B cell (primary cell): ENCODE measurements at regions not wholly inside any gene's neighbourhood (a gene's known extent, or its start where the extent isn't known, plus 50 kb on each side); places are given as distances from the start of the nearest gene placed in this dataset.

Experiments used
- ATAC-seq: fragments of 200-7000 bp; cut with Tn5 transposase; one replicate; pipeline ENCODE4 v1.10.0; 2021; ENCODE audit warnings: low read depth, mild to moderate bottlenecking, moderate number of reproducible peaks, moderate library complexity
- CTCF ChIA-PET: fragments of 350-600 bp; sonication (Branson Sonifier 250); formaldehyde crosslinking; loops from one replicate; lab custom pipeline; 2021; ENCODE audit warnings: antibody characterized with exemption, inconsistent platforms; lab: Charles Lee
- POLR2A ChIA-PET: fragments of 350-600 bp; sonication (Branson Sonifier 250); formaldehyde crosslinking; loops from one replicate; lab custom pipeline; 2021; ENCODE audit warnings: antibody characterized with exemption; lab: Charles Lee
- DNase-seq: peaks from one replicate; pipeline ENCODE4 v3.0.0; 2013
- H2AFZ ChIP-seq: 2 replicates; pipeline ENCODE4 v1.6.1; 2012; ENCODE audit warnings: mild to moderate bottlenecking, low read depth, low read length; ENCODE audit not compliant: insufficient read depth, poor library complexity, severe bottlenecking
- H3K27ac ChIP-seq, 2 donors: 1 replicate in 1 of 2; 2 replicates in 1 of 2; pipeline ENCODE4 v1.5.1; 2012 to 2013; ENCODE audit warnings: low read length in 2 of 2, mild to moderate bottlenecking in 2 of 2, moderate library complexity in 1 of 2
- H3K27me3 ChIP-seq, 4 experiments: fragments of 200-600 bp in 1 of 4; sonication (generic) in 1 of 4; replicated peaks in 1 of 4; 1 replicate in 2 of 4; 2 replicates in 2 of 4; pipeline versions ENCODE4 v1.6.1 to v1.7.0; 2013 to 2016; ENCODE audit warnings: low read length in 3 of 4, mild to moderate bottlenecking in 2 of 4, mixed read lengths in 1 of 4, moderate library complexity in 1 of 4; ENCODE audit not compliant: insufficient read depth in 4 of 4, control insufficient read depth in 3 of 4; ENCODE audit errors: control extremely low read depth in 1 of 4
- H3K36me3 ChIP-seq, 2 experiments: replicated peaks in 1 of 2; 1 replicate in 1 of 2; 2 replicates in 1 of 2; pipeline versions ENCODE4 v1.6.1 to v1.7.1; 2013; ENCODE audit warnings: low read length in 1 of 2; ENCODE audit not compliant: insufficient read depth in 2 of 2, control insufficient read depth in 1 of 2; ENCODE audit errors: control extremely low read depth in 1 of 2, extremely low read depth in 1 of 2
- H3K4me1 ChIP-seq, 2 donors: fragments of 200-600 bp in 1 of 2; sonication (generic) in 1 of 2; 1 replicate in 1 of 2; 2 replicates in 1 of 2; pipeline versions ENCODE4 v1.5.1 to v1.6.1; 2013 to 2017; ENCODE audit warnings: low read length in 2 of 2; ENCODE audit not compliant: control insufficient read depth in 2 of 2, insufficient read depth in 2 of 2
- H3K4me2 ChIP-seq: replicated peaks from 2 replicates; pipeline ENCODE3; 2012; ENCODE audit warnings: mild to moderate bottlenecking, low read depth, low read length; ENCODE audit not compliant: poor library complexity, severe bottlenecking
- H3K4me3 ChIP-seq, 5 experiments: fragments of 200-600 bp in 1 of 5; sonication (generic) in 1 of 5; 1 replicate in 3 of 5; 2 replicates in 2 of 5; pipeline versions ENCODE4 v1.5.1 to v1.7.0; 2011 to 2016; ENCODE audit warnings: low read length in 4 of 5, mild to moderate bottlenecking in 4 of 5, low read depth in 2 of 5, control low read depth in 1 of 5, moderate library complexity in 1 of 5; ENCODE audit not compliant: insufficient read depth in 1 of 5; ENCODE audit errors: control extremely low read depth in 1 of 5, extremely low read depth in 1 of 5
- H3K79me2 ChIP-seq: fragments of 200-600 bp; sonication (generic); one replicate; pipeline ENCODE4 v1.6.0; 2016; ENCODE audit warnings: low read length; ENCODE audit not compliant: control insufficient read depth, insufficient read depth
- H3K9ac ChIP-seq: fragments of 200-600 bp; sonication (generic); 2 replicates; pipeline ENCODE4 v1.6.1; 2017; ENCODE audit warnings: mild to moderate bottlenecking, low read length, moderate library complexity
- H3K9me3 ChIP-seq, 3 donors: one replicate each; pipeline versions ENCODE4 v1.6.1 to v1.7.1; 2013; ENCODE audit warnings: low read length in 2 of 3; ENCODE audit not compliant: control insufficient read depth in 2 of 3, insufficient read depth in 1 of 3; ENCODE audit errors: control extremely low read depth in 1 of 3
- H4K20me1 ChIP-seq: 2 replicates; pipeline ENCODE4 v1.6.0; 2012; ENCODE audit warnings: mild to moderate bottlenecking, low read length; ENCODE audit not compliant: insufficient read depth, control insufficient read depth, poor library complexity, severe bottlenecking
- H3K27ac Mint-ChIP-seq: one replicate; pipeline ENCODE4 v1.8.0; 2021; ENCODE audit warnings: mixed read lengths
- H3K27me3 Mint-ChIP-seq: one replicate; pipeline ENCODE4 v1.8.0; 2021; ENCODE audit warnings: mixed read lengths
- H3K4me1 Mint-ChIP-seq: one replicate; pipeline ENCODE4 v1.8.0; 2021; ENCODE audit warnings: mixed read lengths
- H3K4me3 Mint-ChIP-seq: one replicate; pipeline ENCODE4 v1.8.0; 2021; ENCODE audit warnings: mixed read lengths
- H3K9me3 Mint-ChIP-seq: one replicate; pipeline ENCODE4 v1.8.0; 2022; ENCODE audit warnings: mixed read lengths; ENCODE audit not compliant: insufficient read depth
- EZH2 ChIP-seq: IDR thresholded peaks from 2 replicates; pipeline ENCODE4 v1.6.1; 2012; ENCODE audit warnings: borderline replicate concordance, low read depth, mild to moderate bottlenecking, moderate library complexity, low read length; ENCODE audit not compliant: insufficient read depth, poor library complexity, severe bottlenecking
- WGBS: methylation state at CpG from one replicate; pipeline ENCODE4 v1.1.5; 2013; ENCODE audit warnings: missing lambda C conversion rate; ENCODE audit not compliant: insufficient coverage; 5-methylcytosine and 5-hydroxymethylcytosine counted together
- intact Hi-C: fragments of 100-400 bp; cut with micrococcal nuclease; formaldehyde crosslinking; loops from one replicate; pipeline ENCODE4 v1.10.0; 2022
- TF ChIP-seq, protein P1 (sequence below): fragments of 200-600 bp; IDR thresholded peaks from one replicate; pipeline ENCODE4 v1.8.0; 2022; ENCODE audit warnings: antibody characterized with exemption, mild to moderate bottlenecking

DNA sequence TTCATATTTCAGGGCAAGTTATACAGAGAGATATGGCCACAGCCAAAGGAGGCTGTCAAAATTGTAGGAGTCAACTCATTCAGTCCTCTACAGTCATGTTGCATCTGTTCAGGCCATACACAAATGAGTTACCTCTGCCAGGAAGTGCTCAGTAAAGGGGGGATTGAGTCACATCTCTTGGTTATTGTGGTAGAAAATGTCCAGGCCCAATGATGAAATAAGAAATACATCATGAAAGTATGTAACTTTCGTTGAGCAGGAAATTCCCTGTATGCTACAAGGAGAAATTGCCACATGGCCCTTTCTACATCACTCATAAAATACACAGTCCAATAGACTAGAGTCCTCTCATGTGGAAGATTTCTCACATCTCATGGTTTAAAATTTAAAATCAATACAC, 103.9 kb upstream of the COL3A1 start:
- H4K20me1 ChIP-seq: no peaks in the 10 kb centered on the region
- CTCF ChIA-PET: no interaction called here
- DNase-seq (no peak), ATAC-seq (no peak)
- no peak overlapping the region for H3K27ac ChIP-seq
- H3K27me3 ChIP-seq: no peaks in the 10 kb centered on the region
- H3K4me3 ChIP-seq: no peak overlapping the region
- H3K4me3 Mint-ChIP-seq: no peak overlapping the region
- intact Hi-C loops: no loop called here
- H3K79me2 ChIP-seq: no peaks in the 10 kb centered on the region
- H3K27me3 Mint-ChIP-seq: no peaks in the 10 kb centered on the region
- no peak overlapping the region for H3K4me2 ChIP-seq
- no CpG with 5 or more reads among the region's 1 CpG for WGBS
- H3K9me3 ChIP-seq: no peaks in the 10 kb centered on the region
- no peaks in the 10 kb centered on the region for H3K4me1 ChIP-seq
- no peaks in the 10 kb centered on the region for H3K36me3 ChIP-seq
- no peak overlapping the region for H3K9ac ChIP-seq
- POLR2A ChIA-PET: no interaction called here
- H2AFZ ChIP-seq: no peak overlapping the region
- no peak overlapping the region for H3K27ac Mint-ChIP-seq
- H3K4me1 Mint-ChIP-seq: no peaks in the 10 kb centered on the region
- TF ChIP-seq, protein P1, sequence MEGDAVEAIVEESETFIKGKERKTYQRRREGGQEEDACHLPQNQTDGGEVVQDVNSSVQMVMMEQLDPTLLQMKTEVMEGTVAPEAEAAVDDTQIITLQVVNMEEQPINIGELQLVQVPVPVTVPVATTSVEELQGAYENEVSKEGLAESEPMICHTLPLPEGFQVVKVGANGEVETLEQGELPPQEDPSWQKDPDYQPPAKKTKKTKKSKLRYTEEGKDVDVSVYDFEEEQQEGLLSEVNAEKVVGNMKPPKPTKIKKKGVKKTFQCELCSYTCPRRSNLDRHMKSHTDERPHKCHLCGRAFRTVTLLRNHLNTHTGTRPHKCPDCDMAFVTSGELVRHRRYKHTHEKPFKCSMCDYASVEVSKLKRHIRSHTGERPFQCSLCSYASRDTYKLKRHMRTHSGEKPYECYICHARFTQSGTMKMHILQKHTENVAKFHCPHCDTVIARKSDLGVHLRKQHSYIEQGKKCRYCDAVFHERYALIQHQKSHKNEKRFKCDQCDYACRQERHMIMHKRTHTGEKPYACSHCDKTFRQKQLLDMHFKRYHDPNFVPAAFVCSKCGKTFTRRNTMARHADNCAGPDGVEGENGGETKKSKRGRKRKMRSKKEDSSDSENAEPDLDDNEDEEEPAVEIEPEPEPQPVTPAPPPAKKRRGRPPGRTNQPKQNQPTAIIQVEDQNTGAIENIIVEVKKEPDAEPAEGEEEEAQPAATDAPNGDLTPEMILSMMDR: no peak
- no peak for TF ChIP-seq EZH2
- H3K9me3 Mint-ChIP-seq: no peaks in the 10 kb centered on the region

DNA sequence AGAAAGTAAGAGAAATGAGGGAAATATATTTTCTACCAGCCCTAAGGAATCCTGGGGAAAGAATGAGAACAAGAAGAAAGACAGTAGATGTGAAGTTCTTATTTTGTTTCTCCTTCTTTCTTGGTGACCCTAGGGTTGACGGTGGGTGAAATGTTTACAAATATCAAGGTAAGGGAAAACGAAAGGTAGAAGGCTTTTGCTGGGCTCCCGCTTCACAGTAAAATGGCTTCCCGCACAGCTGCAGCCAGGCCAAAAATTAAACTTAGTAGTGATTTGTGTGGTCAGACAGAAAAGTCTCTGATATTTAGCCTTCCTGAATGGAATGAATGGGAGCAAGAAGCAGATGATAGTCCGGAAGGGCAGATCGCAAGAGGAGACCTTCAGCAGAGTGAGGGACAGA, 99.1 kb upstream of the COL3A1 start:
- H3K27ac Mint-ChIP-seq: no peak overlapping the region
- no peaks in the 10 kb centered on the region for H3K27me3 Mint-ChIP-seq
- Histone ChIP-seq H3K4me3 (no peak overlapping the region), H4K20me1 (no peaks in the 10 kb centered on the region), H3K4me1 (no peaks in the 10 kb centered on the region), H3K36me3 (no peaks in the 10 kb centered on the region), H3K79me2 (no peaks in the 10 kb centered on the region), H3K27me3 (no peaks in the 10 kb centered on the region), H3K9ac (no peak overlapping the region), H3K4me2 (no peak overlapping the region), H3K27ac (no peak overlapping the region), H2AFZ (no peak overlapping the region), H3K9me3 (no peaks in the 10 kb centered on the region)
- ChIA-PET CTCF (no interaction called here), POLR2A (no interaction called here)
- no peak overlapping the region for H3K4me3 Mint-ChIP-seq
- WGBS: 94% methylated on average over 5 of the region's 6 CpGs
- intact Hi-C loops: no loop called here
- H3K9me3 Mint-ChIP-seq: no peaks in the 10 kb centered on the region
- no peak for ATAC-seq
- no peaks in the 10 kb centered on the region for H3K4me1 Mint-ChIP-seq
- no peak for TF ChIP-seq EZH2
- TF ChIP-seq, protein P1: no peak
- no peak for DNase-seq
